ENCODE measurements at regions not wholly inside any gene's neighbourhood (a gene's known extent, or its start where the extent isn't known, plus 50 kb on each side); places are given as distances from the start of the nearest gene placed in this dataset.

GRCh38 chr18:75158465-75159237 is 50.3 kb downstream of the PTGR3 start:
- Histone ChIP-seq H3K4me3 (no peak overlapping the region), H3K4me1 (no peaks in the 10 kb centered on the region), H3K27me3 (no peaks in the 10 kb centered on the region), H3K36me3 (no peaks in the 10 kb centered on the region), H3K27ac (no peak overlapping the region), H3K9me3 (no peaks in the 10 kb centered on the region)
- DNase-seq (ENCODE audit: low spot score): no peak
- no peak for TF ChIP-seq CTCF (IDR thresholded peaks at IDR 0.05)

- no peak for TF ChIP-seq CTCF (IDR thresholded peaks at IDR 0.05)
- Histone ChIP-seq H3K4me1 (no peaks in the 10 kb centered on the region), H3K27me3 (no peaks in the 10 kb centered on the region), H3K36me3 (no peaks in the 10 kb centered on the region), H3K27ac (no peak overlapping the region), H3K9me3 (no peaks in the 10 kb centered on the region), H3K4me3 (no peak overlapping the region)
- peak; percentile 44 for DNase-seq (ENCODE audit: low spot score)
Observed at GRCh38 chr18:75157851-75158250, 51.1 kb downstream of the PTGR3 start.

- no peak for DNase-seq (ENCODE audit: low spot score)
Observed at GRCh38 chr18:75157381-75157780, 51.6 kb downstream of the PTGR3 start.

GRCh38 chr18:75156831-75157230 is 52.1 kb downstream of the PTGR3 start:
- Histone ChIP-seq H3K4me1 (no peaks in the 10 kb centered on the region), H3K9me3 (peaks cover 0 to 4% of the 10 kb centered on the region in 2 donors), H3K27me3 (no peaks in the 10 kb centered on the region), H3K36me3 (no peaks in the 10 kb centered on the region), H3K27ac (no peak overlapping the region), H3K4me3 (no peak overlapping the region)
- no peak for TF ChIP-seq CTCF (IDR thresholded peaks at IDR 0.05)
- peak; percentile 51 for DNase-seq (ENCODE audit: low spot score)

More at GRCh38 chr18:75157381-75157780, 51.6 kb downstream of the PTGR3 start:
- Histone ChIP-seq H3K9me3 (no peaks in the 10 kb centered on the region), H3K27ac (no peak overlapping the region), H3K4me3 (no peak overlapping the region), H3K4me1 (no peaks in the 10 kb centered on the region), H3K27me3 (no peaks in the 10 kb centered on the region), H3K36me3 (no peaks in the 10 kb centered on the region)
- TF ChIP-seq CTCF (IDR thresholded peaks at IDR 0.05): no peak

- peak; percentile 42 for DNase-seq (ENCODE audit: low spot score)
Observed at GRCh38 chr18:75156139-75156750, 52.7 kb downstream of the PTGR3 start.

More at GRCh38 chr18:75156139-75156750, 52.7 kb downstream of the PTGR3 start:
- Histone ChIP-seq H3K9me3 (peaks cover 0 to 10% of the 10 kb centered on the region in 2 donors), H3K36me3 (no peaks in the 10 kb centered on the region), H3K27me3 (no peaks in the 10 kb centered on the region), H3K4me1 (no peaks in the 10 kb centered on the region), H3K4me3 (no peak overlapping the region), H3K27ac (no peak overlapping the region)
- no peak for TF ChIP-seq CTCF (IDR thresholded peaks at IDR 0.05)

Data from right atrium auricular region (tissue), 2 donors.